ENCODE measurements at regions not wholly inside any gene's neighbourhood (a gene's known extent, or its start where the extent isn't known, plus 50 kb on each side); places are given as distances from the start of the nearest gene placed in this dataset.

DNA sequence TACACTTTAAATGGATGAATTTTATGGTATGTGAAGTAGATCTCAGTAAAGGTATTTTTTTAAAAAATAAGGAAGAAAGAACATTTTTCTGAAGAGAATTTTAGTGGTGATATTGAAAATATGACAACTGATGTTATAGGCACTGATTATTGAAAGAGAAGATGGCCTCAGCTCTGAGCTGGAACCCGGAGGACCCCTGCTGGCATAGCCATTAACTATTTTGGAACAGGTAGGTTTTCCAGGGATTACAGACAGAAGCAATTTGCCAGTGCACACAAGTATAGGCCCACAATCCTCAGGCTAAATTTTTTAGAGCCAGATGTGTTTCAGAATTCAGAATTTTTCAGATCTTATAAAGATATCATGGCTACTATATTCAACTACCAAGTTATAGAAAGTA is 315.9 kb upstream of the GPR149 start:
- DNase-seq (ENCODE audit: low read depth, low spot score): no peak
- ChIA-PET POLR2A (no interaction called here), CTCF (interaction anchor here (0.6 kb wide), 1 partner anchor 81 kb away, joined by 3 read pairs; no protein-coding TSS in a partner anchor)
- H3K4me3 ChIP-seq (ENCODE audit: low read depth, low read length): no peak overlapping the region
- TF ChIP-seq CTCF (IDR thresholded peaks at IDR 0.05; ENCODE audit: insufficient read depth, low read length, missing control alignments): no peak

GRCh38 chr3:154745122-154745521 is 315.1 kb upstream of the GPR149 start:
- POLR2A ChIA-PET: no interaction called here
- TF ChIP-seq CTCF (IDR thresholded peaks at IDR 0.05; ENCODE audit: insufficient read depth, low read length, missing control alignments): no peak

GRCh38 chr3:154743418-154743817 is 313.4 kb upstream of the GPR149 start:
- ChIA-PET CTCF (no interaction called here), POLR2A (no interaction called here)
- no peak overlapping the region for H3K4me3 ChIP-seq (ENCODE audit: low read depth, low read length)
- no peak for TF ChIP-seq CTCF (IDR thresholded peaks at IDR 0.05; ENCODE audit: insufficient read depth, low read length, missing control alignments)
- no peak for DNase-seq (ENCODE audit: low read depth, low spot score)

More at GRCh38 chr3:154745122-154745521, 315.1 kb upstream of the GPR149 start:
- CTCF ChIA-PET: no interaction called here
- no peak overlapping the region for H3K4me3 ChIP-seq (ENCODE audit: low read depth, low read length)
- DNase-seq (ENCODE audit: low read depth, low spot score): no peak

GRCh38 chr3:154734468-154734867 is 304.5 kb upstream of the GPR149 start:
- no peak overlapping the region for H3K4me3 ChIP-seq (ENCODE audit: low read depth, low read length)
- ChIA-PET POLR2A (no interaction called here), CTCF (no interaction called here)
- no peak for TF ChIP-seq CTCF (IDR thresholded peaks at IDR 0.05; ENCODE audit: insufficient read depth, low read length, missing control alignments)
- DNase-seq (ENCODE audit: low read depth, low spot score): no peak

DNA sequence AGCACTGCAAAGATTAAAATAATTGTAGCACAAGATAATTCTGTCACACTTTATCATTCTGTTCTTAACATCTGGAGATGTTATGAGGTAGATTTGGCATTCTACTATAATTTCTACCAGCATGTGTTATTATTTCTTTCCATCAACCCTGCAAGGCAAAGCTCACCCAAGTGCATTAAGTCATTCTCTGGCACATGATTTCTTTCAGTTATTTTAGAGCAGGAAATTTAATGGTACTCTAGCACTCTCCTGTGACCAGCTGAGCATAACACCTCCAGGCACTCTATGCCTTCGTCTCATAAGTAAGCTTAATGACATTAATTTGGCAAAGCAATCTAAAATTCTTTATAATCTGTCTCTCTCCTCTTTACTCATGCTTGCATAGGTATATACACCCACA is 300.2 kb upstream of the GPR149 start:
- TF ChIP-seq CTCF (IDR thresholded peaks at IDR 0.05; ENCODE audit: insufficient read depth, low read length, missing control alignments): no peak
- CTCF ChIA-PET: no interaction called here
- no peak overlapping the region for H3K4me3 ChIP-seq (ENCODE audit: low read depth, low read length)
- POLR2A ChIA-PET: no interaction called here
- no peak for DNase-seq (ENCODE audit: low read depth, low spot score)

DNA sequence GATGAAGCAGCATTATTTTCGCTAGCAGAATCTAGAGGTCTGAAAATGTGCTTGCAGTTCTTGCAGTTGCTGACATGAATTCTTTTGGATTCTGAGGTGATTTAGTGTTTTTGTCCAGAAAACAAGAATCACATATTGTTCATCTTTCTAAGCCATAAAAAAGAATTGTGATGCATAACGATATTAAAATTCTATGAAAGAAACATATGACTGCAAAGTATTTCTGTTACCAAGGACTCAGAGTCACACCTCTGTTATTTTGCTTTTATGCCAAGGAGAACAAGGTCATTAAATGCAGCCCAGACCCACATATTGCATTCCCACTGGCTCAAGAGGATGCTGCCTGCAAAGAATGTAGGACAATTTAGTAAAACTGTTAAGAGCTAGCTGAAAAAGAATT is 299.8 kb upstream of the GPR149 start:
- no peak for DNase-seq (ENCODE audit: low read depth, low spot score)
- TF ChIP-seq CTCF (IDR thresholded peaks at IDR 0.05; ENCODE audit: insufficient read depth, low read length, missing control alignments): no peak
- ChIA-PET POLR2A (no interaction called here), CTCF (no interaction called here)
- no peak overlapping the region for H3K4me3 ChIP-seq (ENCODE audit: low read depth, low read length)
